Keratinocyte (primary cell): ENCODE measurements at regions not wholly inside any gene's neighbourhood (a gene's known extent, or its start where the extent isn't known, plus 50 kb on each side); places are given as distances from the start of the nearest gene placed in this dataset.

Experiments
- DNase-seq: peaks from one replicate; pipeline ENCODE4 v3.0.0-alpha.2; 2011; ENCODE audit warnings: low read depth, missing footprints, low spot score
- FAIRE-seq: peaks from 2 replicates; lab custom pipeline; 2011; peaks lifted over from hg19 to GRCh38; lab: Jason Lieb, UNC
- H2AFZ ChIP-seq: 2 replicates; pipeline ENCODE4 v1.6.0; 2012; ENCODE audit warnings: low read length, control low read depth, inconsistent platforms; ENCODE audit not compliant: control insufficient read depth
- H3K27ac ChIP-seq: 2 replicates; pipeline ENCODE4 v1.5.1; 2011; ENCODE audit warnings: low read length; ENCODE audit not compliant: control insufficient read depth, insufficient read depth
- H3K27me3 ChIP-seq: 3 replicates; pipeline ENCODE4 v1.6.0; 2011; ENCODE audit warnings: low read length; ENCODE audit not compliant: control insufficient read depth, insufficient read depth; ENCODE audit errors: extremely low read depth
- H3K36me3 ChIP-seq, 2 experiments: 2 replicates in 1 of 2; 3 replicates in 1 of 2; pipeline ENCODE4 v1.5.1; 2011; ENCODE audit warnings: low read length in 2 of 2, mild to moderate bottlenecking in 1 of 2; ENCODE audit not compliant: control insufficient read depth in 2 of 2, insufficient read depth in 2 of 2; ENCODE audit errors: extremely low read depth in 1 of 2
- H3K4me1 ChIP-seq: 3 replicates; pipeline ENCODE4 v1.5.1; 2011; ENCODE audit warnings: low read length; ENCODE audit not compliant: control insufficient read depth, insufficient read depth; ENCODE audit errors: extremely low read depth
- H3K4me2 ChIP-seq: 3 replicates; pipeline ENCODE4 v1.6.0; 2011; ENCODE audit warnings: low read depth, low read length; ENCODE audit not compliant: control insufficient read depth, insufficient read depth; ENCODE audit errors: extremely low read depth
- H3K4me3 ChIP-seq, 3 experiments: fragments of 200-600 bp in 1 of 3; sonication (generic) in 1 of 3; 2 replicates in 2 of 3; 3 replicates in 1 of 3; pipeline ENCODE4 v1.5.1; 2011 to 2016; ENCODE audit warnings: low read length in 3 of 3, mild to moderate bottlenecking in 3 of 3, control low read depth in 2 of 3, inconsistent platforms in 1 of 3, low read depth in 1 of 3, mixed read lengths in 1 of 3, mixed run types in 1 of 3, moderate library complexity in 1 of 3; ENCODE audit not compliant: control insufficient read depth in 2 of 3, insufficient read depth in 2 of 3; ENCODE audit errors: extremely low read depth in 1 of 3
- H3K79me2 ChIP-seq: 2 replicates; pipeline ENCODE4 v1.6.0; 2012; ENCODE audit warnings: low read length; ENCODE audit not compliant: control insufficient read depth, insufficient read depth
- H3K9ac ChIP-seq: 3 replicates; pipeline ENCODE4 v1.6.0; 2011; ENCODE audit warnings: low read length; ENCODE audit not compliant: control insufficient read depth, insufficient read depth; ENCODE audit errors: extremely low read depth
- H3K9me1 ChIP-seq: 3 replicates; pipeline ENCODE4 v1.6.0; 2011; ENCODE audit warnings: low read length; ENCODE audit not compliant: control insufficient read depth, insufficient read depth; ENCODE audit errors: extremely low read depth
- H3K9me3 ChIP-seq: 2 replicates; pipeline ENCODE4 v1.5.1; 2012; ENCODE audit warnings: low read depth, low read length; ENCODE audit not compliant: control insufficient read depth
- H4K20me1 ChIP-seq: 3 replicates; pipeline ENCODE4 v1.6.0; 2011; ENCODE audit warnings: low read length; ENCODE audit not compliant: control insufficient read depth, insufficient read depth; ENCODE audit errors: extremely low read depth
- CTCF ChIP-seq, 3 experiments: IDR thresholded peaks in 1 of 3; conservative IDR thresholded peaks in 1 of 3; optimal IDR thresholded peaks in 1 of 3; 2 replicates in 2 of 3; 3 replicates in 1 of 3; pipeline versions ENCODE3 to v1.5.1; 2011; ENCODE audit warnings: low read length in 3 of 3, mild to moderate bottlenecking in 3 of 3, moderate library complexity in 2 of 3, control low read depth in 1 of 3, inconsistent platforms in 1 of 3; ENCODE audit not compliant: insufficient read depth in 2 of 3; ENCODE audit errors: extremely low read depth in 1 of 3
- EZH2 ChIP-seq: IDR thresholded peaks from one replicate; pipeline ENCODE4 v1.6.1; 2012; ENCODE audit warnings: inconsistent platforms, mild to moderate bottlenecking, low read length, moderate library complexity
- dilution Hi-C: fragments of 300-500 bp; cut with MboI; formaldehyde crosslinking; loops from one replicate; pipeline ENCODE4 v1.7.0; 2020; ENCODE audit warnings: low sequenced_read_pairs; ENCODE audit not compliant: extremely low pct_ligation_motif_present

GRCh38 chr17:73947966-73948355, 255.5 kb upstream of the RPL38 start:
- Histone ChIP-seq H2AFZ (no peak overlapping the region), H3K9me3 (no peaks in the 10 kb centered on the region), H3K27ac (no peak overlapping the region), H3K9ac (no peak overlapping the region), H3K4me1 (no peaks in the 10 kb centered on the region), H3K36me3 (no peaks in the 10 kb centered on the region), H3K9me1 (no peaks in the 10 kb centered on the region), H3K4me2 (no peak overlapping the region), H3K4me3 (no peak overlapping the region), H3K79me2 (no peaks in the 10 kb centered on the region), H3K27me3 (peaks cover 19% of the 10 kb centered on the region), H4K20me1 (no peaks in the 10 kb centered on the region)
- DNase-seq (no peak), FAIRE-seq (no peak)
- TF ChIP-seq CTCF (optimal IDR thresholded peaks at IDR 0.05 in 1 of 3, IDR thresholded peaks at IDR 0.05 in 1 of 3, conservative IDR thresholded peaks at IDR 0.05 in 1 of 3; ENCODE audit: extremely low read depth in 1 of 3, insufficient read depth in 2 of 3, low read length in 3 of 3) = no peak
- TF ChIP-seq EZH2 = no peak
- dilution Hi-C loops = no loop called here

GRCh38 chr17:73949903-73950592, 253.4 kb upstream of the RPL38 start:
- Histone ChIP-seq H3K4me1 (no peaks in the 10 kb centered on the region), H4K20me1 (no peaks in the 10 kb centered on the region), H3K27ac (no peak overlapping the region), H3K27me3 (peaks cover 24% of the 10 kb centered on the region), H3K4me3 (no peak overlapping the region), H3K36me3 (no peaks in the 10 kb centered on the region), H3K79me2 (no peaks in the 10 kb centered on the region), H3K9me3 (no peaks in the 10 kb centered on the region), H3K4me2 (no peak overlapping the region), H2AFZ (no peak overlapping the region), H3K9me1 (no peaks in the 10 kb centered on the region), H3K9ac (no peak overlapping the region)
- DNase-seq = no peak
- FAIRE-seq = no peak
- dilution Hi-C loops = no loop called here
- TF ChIP-seq CTCF (optimal IDR thresholded peaks at IDR 0.05 in 1 of 3, IDR thresholded peaks at IDR 0.05 in 1 of 3, conservative IDR thresholded peaks at IDR 0.05 in 1 of 3; ENCODE audit: extremely low read depth in 1 of 3, insufficient read depth in 2 of 3, low read length in 3 of 3) (no peak), EZH2 (no peak)
